Adrenal gland (tissue), 5 donors: ENCODE measurements at regions not wholly inside any gene's neighbourhood (a gene's known extent, or its start where the extent isn't known, plus 50 kb on each side); places are given as distances from the start of the nearest gene placed in this dataset.

ENCODE experiments used
- POLR2A ChIP-seq, 2 donors: fragments of 450-650 bp; IDR thresholded peaks; one replicate each; pipeline ENCODE4 v1.6.1; 2017; ENCODE audit warnings: antibody characterized with exemption in 2 of 2, mild to moderate bottlenecking in 2 of 2, moderate library complexity in 1 of 2
- TF ChIP-seq, protein P1 (sequence below), 6 experiments: fragments of 450-650 bp in 4 of 6; fragments of 200-600 bp in 2 of 6; sonication (generic) in 1 of 6; IDR thresholded peaks; 1 replicate in 5 of 6; 2 replicates in 1 of 6; pipeline versions ENCODE4 v1.5.1 to v1.8.0; 2016 to 2021; ENCODE audit warnings: antibody characterized with exemption in 6 of 6, mild to moderate bottlenecking in 2 of 6, moderate library complexity in 1 of 6
- donor health status: DM: no; HTN: no; CAD: no.

DNA sequence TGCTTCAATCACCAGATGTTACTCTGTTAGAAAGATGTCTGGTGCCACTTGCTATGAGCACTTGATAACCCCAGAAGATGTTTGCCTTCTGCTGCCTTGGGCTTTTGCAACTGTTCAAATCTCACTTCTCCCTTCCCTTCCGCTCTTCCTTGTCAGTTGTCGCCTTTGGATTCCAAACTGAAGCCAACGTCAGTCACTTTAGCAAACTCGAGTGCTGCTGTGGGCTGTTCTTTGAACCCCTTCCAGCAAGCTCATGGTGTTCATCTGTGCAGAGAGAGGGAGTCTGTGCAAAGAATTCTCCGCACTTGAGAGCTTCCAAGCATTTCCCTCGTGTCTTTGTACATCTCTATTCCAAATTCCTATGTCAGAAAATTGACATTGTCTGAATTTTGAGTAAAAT is 879.4 kb downstream of the CDH11 start:
- TF ChIP-seq, protein P1, sequence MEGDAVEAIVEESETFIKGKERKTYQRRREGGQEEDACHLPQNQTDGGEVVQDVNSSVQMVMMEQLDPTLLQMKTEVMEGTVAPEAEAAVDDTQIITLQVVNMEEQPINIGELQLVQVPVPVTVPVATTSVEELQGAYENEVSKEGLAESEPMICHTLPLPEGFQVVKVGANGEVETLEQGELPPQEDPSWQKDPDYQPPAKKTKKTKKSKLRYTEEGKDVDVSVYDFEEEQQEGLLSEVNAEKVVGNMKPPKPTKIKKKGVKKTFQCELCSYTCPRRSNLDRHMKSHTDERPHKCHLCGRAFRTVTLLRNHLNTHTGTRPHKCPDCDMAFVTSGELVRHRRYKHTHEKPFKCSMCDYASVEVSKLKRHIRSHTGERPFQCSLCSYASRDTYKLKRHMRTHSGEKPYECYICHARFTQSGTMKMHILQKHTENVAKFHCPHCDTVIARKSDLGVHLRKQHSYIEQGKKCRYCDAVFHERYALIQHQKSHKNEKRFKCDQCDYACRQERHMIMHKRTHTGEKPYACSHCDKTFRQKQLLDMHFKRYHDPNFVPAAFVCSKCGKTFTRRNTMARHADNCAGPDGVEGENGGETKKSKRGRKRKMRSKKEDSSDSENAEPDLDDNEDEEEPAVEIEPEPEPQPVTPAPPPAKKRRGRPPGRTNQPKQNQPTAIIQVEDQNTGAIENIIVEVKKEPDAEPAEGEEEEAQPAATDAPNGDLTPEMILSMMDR (IDR thresholded peaks at IDR 0.05) = no peak
- no peak for TF ChIP-seq POLR2A (IDR thresholded peaks at IDR 0.05)
